Sigmoid colon (tissue), 4 donors: ENCODE measurements at regions not wholly inside any gene's neighbourhood (a gene's known extent, or its start where the extent isn't known, plus 50 kb on each side); places are given as distances from the start of the nearest gene placed in this dataset.

Experiments
- EP300 ChIP-seq, 4 donors: sonication (generic); formaldehyde crosslinking; IDR thresholded peaks; one replicate each; pipeline ENCODE4 v1.6.1; 2017; ENCODE audit warnings: antibody characterized with exemption in 4 of 4
- POLR2A ChIP-seq, 2 donors: fragments of 450-650 bp; IDR thresholded peaks; one replicate each; pipeline ENCODE4 v1.6.1; 2016; ENCODE audit warnings: antibody characterized with exemption in 2 of 2, mild to moderate bottlenecking in 2 of 2, moderate library complexity in 2 of 2

GRCh38 chr11:64447831-64448598 lies 89.1 kb downstream of the RPS6KA4 start:
- TF ChIP-seq POLR2A (IDR thresholded peaks at IDR 0.05), result no peak
- no peak for TF ChIP-seq EP300 (IDR thresholded peaks at IDR 0.05)
